NB4 (cell line): ENCODE measurements at regions not wholly inside any gene's neighbourhood (a gene's known extent, or its start where the extent isn't known, plus 50 kb on each side); places are given as distances from the start of the nearest gene placed in this dataset.

ENCODE experiments used
- DNase-seq: peaks from one replicate; pipeline ENCODE4 v3.0.0; 2010; ENCODE audit warnings: low read depth
- H3K4me3 ChIP-seq: one replicate; pipeline ENCODE4 v1.5.1; 2011; ENCODE audit warnings: mild to moderate bottlenecking, low read depth, low read length, moderate library complexity
- MAX ChIP-seq: IDR thresholded peaks from 2 replicates; pipeline ENCODE4 v1.6.1; 2011; ENCODE audit warnings: low read depth, low read length
- MYC ChIP-seq: IDR thresholded peaks from 2 replicates; pipeline ENCODE4 v1.6.1; 2011; ENCODE audit warnings: low read depth, low read length
- POLR2A ChIP-seq: IDR thresholded peaks from 2 replicates; pipeline ENCODE4 v1.6.1; 2011; ENCODE audit warnings: mild to moderate bottlenecking; ENCODE audit not compliant: insufficient read length; ENCODE audit errors: extremely low read depth
- TF ChIP-seq, protein P1 (sequence below): IDR thresholded peaks from one replicate; pipeline ENCODE4 v1.5.1; 2012; ENCODE audit warnings: low read depth, low read length

- no peak overlapping the region for H3K4me3 ChIP-seq
- TF ChIP-seq, protein P1, sequence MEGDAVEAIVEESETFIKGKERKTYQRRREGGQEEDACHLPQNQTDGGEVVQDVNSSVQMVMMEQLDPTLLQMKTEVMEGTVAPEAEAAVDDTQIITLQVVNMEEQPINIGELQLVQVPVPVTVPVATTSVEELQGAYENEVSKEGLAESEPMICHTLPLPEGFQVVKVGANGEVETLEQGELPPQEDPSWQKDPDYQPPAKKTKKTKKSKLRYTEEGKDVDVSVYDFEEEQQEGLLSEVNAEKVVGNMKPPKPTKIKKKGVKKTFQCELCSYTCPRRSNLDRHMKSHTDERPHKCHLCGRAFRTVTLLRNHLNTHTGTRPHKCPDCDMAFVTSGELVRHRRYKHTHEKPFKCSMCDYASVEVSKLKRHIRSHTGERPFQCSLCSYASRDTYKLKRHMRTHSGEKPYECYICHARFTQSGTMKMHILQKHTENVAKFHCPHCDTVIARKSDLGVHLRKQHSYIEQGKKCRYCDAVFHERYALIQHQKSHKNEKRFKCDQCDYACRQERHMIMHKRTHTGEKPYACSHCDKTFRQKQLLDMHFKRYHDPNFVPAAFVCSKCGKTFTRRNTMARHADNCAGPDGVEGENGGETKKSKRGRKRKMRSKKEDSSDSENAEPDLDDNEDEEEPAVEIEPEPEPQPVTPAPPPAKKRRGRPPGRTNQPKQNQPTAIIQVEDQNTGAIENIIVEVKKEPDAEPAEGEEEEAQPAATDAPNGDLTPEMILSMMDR, result no peak
- no peak for TF ChIP-seq MAX
- TF ChIP-seq POLR2A, result no peak
- TF ChIP-seq MYC, result no peak
- DNase-seq, result no peak
These were observed 153.0 kb downstream of the SMAD6 start for GRCh38 chr15:66855041-66855440.

DNA sequence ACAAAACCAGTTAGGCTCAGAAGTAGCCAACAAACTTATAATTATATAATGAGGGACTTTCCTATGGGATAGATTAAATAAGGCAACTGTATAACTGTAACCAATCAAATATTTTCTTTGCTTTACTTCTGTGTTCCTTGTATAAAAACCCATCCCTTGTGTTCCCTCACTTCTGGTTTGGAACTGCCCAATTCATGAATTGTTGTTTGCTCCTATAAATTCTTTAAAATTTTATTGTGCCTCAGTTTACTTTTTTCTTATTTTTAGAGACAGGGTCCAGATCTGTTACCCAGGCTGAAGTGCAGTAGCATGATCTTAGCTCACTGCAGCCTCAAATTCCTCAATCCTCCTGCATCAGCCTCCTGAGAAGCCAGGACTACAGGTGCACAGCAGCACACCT lies 155.7 kb downstream of the SMAD6 start:
- no peak for DNase-seq
- no peak overlapping the region for H3K4me3 ChIP-seq
- TF ChIP-seq POLR2A, result no peak

DNA sequence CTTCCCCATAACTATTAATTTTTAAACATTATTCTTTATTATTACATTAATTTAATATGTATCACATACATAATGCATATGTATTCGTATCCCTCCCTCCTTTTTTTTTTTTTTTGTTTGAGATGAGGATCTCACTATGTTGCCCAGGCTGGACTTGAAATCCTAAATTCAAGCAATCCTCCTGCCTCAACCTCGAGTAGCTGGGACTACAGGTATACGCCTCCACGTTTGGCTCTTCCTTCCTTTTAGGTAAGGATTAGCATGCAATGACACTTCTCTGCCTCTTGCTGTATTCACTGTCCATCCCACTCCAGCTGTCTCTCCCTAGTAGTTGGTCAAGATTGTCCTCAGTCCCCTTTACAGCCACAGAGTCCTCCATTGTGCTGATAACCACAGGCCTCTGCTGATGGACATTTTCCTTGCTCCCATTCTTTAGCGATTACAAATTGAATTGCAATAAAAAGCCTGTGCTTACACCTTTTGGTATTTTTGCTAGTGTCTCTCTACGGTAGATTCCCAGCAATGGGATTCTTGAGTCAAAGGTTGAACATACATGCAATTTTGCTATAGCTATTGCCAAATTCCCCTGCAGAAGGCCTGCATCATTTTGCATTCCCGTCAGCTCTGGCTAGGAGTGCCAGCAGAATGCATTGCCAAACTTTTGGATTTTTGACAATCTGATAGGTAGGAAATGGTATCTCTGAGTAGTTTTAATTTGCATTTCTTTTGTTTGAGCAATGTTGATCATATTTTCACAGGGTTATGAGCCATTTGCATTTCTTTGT lies 156.6 kb downstream of the SMAD6 start:
- H3K4me3 ChIP-seq, result no peak overlapping the region

DNA sequence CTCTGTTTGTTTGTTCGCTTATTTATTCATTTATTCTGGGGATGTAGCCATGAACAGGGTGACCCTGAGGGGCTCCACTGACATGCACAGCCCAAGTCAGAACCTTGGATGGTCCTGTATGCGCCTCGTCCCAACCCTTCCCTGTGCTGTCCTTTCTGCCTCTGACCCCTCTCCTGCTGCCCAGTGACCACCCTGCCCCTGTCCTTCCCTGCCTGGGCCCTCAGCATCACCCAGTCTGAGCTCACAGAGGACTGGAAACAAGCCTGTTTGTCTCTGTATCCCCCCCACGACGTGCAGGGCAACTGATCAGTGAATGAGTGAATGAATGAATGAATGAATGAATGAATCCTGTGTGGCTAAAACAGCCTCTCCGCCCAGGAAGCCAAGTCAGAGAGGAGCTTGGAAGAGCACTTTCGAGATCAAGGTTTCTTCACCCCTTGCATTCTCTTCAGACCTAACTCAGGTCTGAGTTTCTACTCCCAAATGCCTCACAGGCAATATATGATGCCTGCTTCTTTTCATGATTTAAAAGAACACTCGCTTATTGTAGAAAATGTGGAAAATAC lies 157.7 kb downstream of the SMAD6 start:
- H3K4me3 ChIP-seq, result no peak overlapping the region
- no peak for DNase-seq
- TF ChIP-seq MAX (no peak), MYC (no peak), POLR2A (no peak)
- TF ChIP-seq, protein P1, result no peak

More for the DNA sequence above, 156.6 kb downstream of the SMAD6 start:
- no peak for DNase-seq
- TF ChIP-seq POLR2A (no peak), MYC (no peak), MAX (no peak)
- TF ChIP-seq, protein P1, result no peak

DNA sequence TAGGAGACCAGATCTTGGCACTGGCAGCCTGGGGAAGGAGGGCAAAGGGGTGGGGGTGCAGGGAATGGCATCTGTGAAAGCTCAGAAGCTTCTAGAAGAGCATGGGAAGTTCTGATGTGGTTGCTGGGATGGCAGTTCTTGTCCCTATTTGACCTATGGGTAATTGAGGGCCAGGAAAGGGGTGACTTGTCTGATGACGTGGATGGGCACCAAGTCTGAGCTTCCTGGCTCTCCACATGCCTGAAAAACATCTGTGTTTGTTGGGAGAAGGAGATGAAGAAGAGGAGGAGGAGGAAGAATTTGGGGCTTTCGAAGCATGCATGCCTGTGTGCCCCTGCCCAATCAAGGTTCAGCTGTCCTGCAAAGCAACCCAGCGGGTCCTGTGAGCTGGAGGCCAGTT lies 158.8 kb downstream of the SMAD6 start:
- no peak for TF ChIP-seq MYC
- no peak for TF ChIP-seq MAX
- TF ChIP-seq, protein P1, result no peak
- TF ChIP-seq POLR2A, result no peak
- no peak for DNase-seq

DNA sequence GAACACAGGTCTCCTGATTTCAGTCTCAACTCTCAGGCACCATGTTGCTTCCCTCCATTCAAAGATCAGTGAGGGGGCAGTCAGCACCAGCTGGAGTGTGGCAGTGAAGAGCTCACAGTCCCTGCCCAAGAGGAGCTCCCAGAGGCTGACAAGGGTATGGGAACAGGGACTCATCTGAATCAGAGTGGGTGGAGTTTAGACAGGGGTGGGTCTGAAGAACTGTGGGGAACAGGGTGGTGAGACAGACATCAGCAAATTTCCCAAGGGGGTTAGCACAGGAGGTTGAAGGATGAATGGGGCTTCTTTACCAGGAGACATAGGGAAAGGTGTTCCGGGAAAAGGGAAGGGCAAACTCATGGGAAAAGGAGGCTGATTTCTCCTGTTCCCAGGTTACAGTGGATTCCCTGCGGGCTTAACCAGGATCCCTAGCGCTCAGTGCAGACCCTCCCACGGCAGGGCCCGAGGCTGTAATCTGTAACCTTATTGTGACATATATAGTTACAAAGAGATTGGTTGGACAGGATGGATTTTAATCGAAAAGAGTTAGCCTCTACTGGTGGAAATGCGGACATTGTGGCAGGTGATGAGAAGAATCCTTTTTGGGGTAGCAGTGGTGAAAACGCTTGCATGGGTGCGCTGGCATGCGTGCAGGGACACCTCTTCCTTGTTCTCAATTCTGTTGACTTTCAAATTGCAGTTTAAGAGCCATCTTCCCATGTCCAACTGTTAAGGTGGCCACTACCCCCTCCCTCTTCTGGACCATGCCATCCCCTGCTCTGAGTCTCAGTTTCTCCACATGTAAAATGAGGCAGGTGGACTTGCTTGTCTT lies 160.3 kb downstream of the SMAD6 start:
- TF ChIP-seq, protein P1, result no peak
- TF ChIP-seq POLR2A (no peak), MYC (no peak), MAX (no peak)
- no peak overlapping the region for H3K4me3 ChIP-seq
- peak; percentile 45 for DNase-seq

More for the DNA sequence above, 158.8 kb downstream of the SMAD6 start:
- H3K4me3 ChIP-seq, result no peak overlapping the region
